ENCODE measurements at regions not wholly inside any gene's neighbourhood (a gene's known extent, or its start where the extent isn't known, plus 50 kb on each side); places are given as distances from the start of the nearest gene placed in this dataset.

GRCh38 chr13:97111756-97112155 is 110.4 kb upstream of the MBNL2 start:
- TF ChIP-seq GATA3 (IDR thresholded peaks at IDR 0.05; ENCODE audit: low read depth, low read length): no peak
- TF ChIP-seq GATA2 (IDR thresholded peaks at IDR 0.05; ENCODE audit: low read depth, low read length): no peak
